H1 (cell line): ENCODE measurements at regions not wholly inside any gene's neighbourhood (a gene's known extent, or its start where the extent isn't known, plus 50 kb on each side); places are given as distances from the start of the nearest gene placed in this dataset.

Experiments used
- CEBPB ChIP-seq: IDR thresholded peaks from 2 replicates; pipeline ENCODE4 v1.6.1; 2012; ENCODE audit warnings: low read depth, low read length
- EGR1 ChIP-seq: IDR thresholded peaks from 2 replicates; pipeline ENCODE4 v1.6.1; 2011; ENCODE audit warnings: low read depth, low read length, borderline replicate concordance
- FOSL1 ChIP-seq: IDR thresholded peaks from 2 replicates; pipeline ENCODE4 v1.6.1; 2011; ENCODE audit warnings: mild to moderate bottlenecking, low read depth, low read length, moderate library complexity; ENCODE audit not compliant: insufficient read depth
- GABPA ChIP-seq: IDR thresholded peaks from 2 replicates; pipeline ENCODE4 v1.6.1; 2011; ENCODE audit warnings: mild to moderate bottlenecking, low read length, moderate library complexity, borderline replicate concordance; ENCODE audit not compliant: insufficient read depth
- PHF8 ChIP-seq: fragments of 200-600 bp; sonication (generic); conservative IDR thresholded peaks from 2 replicates; pipeline ENCODE4 v1.7.1; 2012; ENCODE audit warnings: low read depth, mild to moderate bottlenecking, inconsistent platforms, low read length, moderate library complexity
- SP1 ChIP-seq: IDR thresholded peaks from 2 replicates; pipeline ENCODE4 v1.6.1; 2011; ENCODE audit warnings: low read depth, low read length
- TF ChIP-seq, protein P1 (sequence below): IDR thresholded peaks from 2 replicates; pipeline ENCODE4 v1.6.1; 2012; ENCODE audit warnings: low read length, inconsistent platforms

DNA sequence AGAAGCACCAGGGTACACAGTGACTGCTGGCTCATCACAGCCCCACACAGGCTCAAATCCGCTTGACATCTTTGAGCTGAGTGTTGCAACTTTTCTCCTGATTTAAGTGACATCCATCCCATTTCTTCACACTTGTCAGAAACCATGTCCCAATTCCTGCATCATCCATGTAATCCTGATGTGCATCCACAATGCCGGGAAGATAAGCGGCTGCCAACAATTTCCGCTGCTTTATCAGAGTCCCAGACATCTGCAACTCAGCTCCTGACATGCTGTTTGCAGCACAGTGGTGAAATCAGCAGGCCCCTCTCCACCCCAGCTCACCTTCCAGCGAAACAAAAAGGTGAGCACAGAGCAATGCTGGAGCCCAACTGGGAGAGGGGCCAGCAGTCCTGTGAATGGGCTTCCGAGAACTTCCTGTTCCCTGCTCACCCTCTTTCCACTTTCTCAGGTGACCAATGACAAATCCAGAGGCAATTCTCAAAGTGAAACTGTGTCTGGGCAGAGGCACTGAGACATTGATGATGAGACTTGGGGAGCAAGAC, 581.0 kb downstream of the AJAP1 start (continued):
- no peak for TF ChIP-seq EGR1
- TF ChIP-seq GABPA, result no peak
- no peak for TF ChIP-seq SP1
- TF ChIP-seq, protein P1, sequence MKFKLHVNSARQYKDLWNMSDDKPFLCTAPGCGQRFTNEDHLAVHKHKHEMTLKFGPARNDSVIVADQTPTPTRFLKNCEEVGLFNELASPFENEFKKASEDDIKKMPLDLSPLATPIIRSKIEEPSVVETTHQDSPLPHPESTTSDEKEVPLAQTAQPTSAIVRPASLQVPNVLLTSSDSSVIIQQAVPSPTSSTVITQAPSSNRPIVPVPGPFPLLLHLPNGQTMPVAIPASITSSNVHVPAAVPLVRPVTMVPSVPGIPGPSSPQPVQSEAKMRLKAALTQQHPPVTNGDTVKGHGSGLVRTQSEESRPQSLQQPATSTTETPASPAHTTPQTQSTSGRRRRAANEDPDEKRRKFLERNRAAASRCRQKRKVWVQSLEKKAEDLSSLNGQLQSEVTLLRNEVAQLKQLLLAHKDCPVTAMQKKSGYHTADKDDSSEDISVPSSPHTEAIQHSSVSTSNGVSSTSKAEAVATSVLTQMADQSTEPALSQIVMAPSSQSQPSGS, result no peak
- no peak for TF ChIP-seq CEBPB
- TF ChIP-seq PHF8, result no peak
- no peak for TF ChIP-seq FOSL1
- TF ChIP-seq, all 59 proteins: peak for 0
